VCaP (cell line): ENCODE measurements at regions not wholly inside any gene's neighbourhood (a gene's known extent, or its start where the extent isn't known, plus 50 kb on each side); places are given as distances from the start of the nearest gene placed in this dataset.

ENCODE experiments used
- H3K27ac ChIP-seq: fragments of 450-650 bp; 2 replicates; pipeline ENCODE4 v1.5.1; 2017
- CTCF ChIP-seq: fragments of 450-650 bp; conservative IDR thresholded peaks from 2 replicates; pipeline ENCODE4 v1.5.1; 2017; ENCODE audit warnings: mild to moderate bottlenecking, moderate library complexity

DNA sequence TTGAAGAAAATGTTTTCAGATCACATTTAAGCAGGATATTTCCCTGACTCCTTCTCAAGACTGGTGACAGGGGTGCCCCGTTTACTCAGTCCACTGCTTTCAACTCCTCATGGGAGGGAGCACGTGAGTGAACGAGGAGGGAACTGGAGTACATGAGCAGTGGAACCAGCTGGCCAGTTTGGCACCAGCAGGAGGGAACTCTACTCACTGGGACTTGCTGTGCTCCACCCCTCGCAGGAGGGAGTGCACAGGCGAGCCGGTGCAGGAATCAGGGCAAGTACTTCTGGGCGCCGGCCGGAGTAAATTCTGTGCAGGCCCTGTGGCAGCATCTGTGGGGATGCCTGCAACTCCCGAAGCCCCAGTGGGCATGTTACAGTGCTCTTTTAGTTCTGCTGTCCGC is 1941.1 kb upstream of the C9orf72 start:
- no peak for TF ChIP-seq CTCF
- H3K27ac ChIP-seq: no peak overlapping the region

DNA sequence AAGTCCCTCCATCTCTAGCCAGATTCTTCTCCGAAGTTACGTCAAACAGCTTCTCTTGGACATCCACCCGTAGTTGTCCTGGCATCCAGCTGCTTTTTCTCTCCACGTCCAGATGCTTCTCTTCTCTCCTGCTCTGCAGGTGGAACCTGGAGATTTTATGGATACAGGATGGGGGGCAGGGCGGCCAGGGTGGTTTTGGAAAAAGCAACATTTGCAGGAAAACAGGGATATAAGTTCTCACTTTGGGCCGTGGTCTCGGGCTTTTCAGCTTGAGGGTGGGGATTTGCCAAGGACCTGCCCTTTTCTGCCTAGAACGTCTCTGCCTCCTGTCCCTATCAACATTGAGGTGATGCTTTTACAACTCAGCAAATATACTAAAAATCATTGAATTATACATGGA is 1941.6 kb upstream of the C9orf72 start:
- H3K27ac ChIP-seq: no peak overlapping the region
- no peak for TF ChIP-seq CTCF

- no peak for TF ChIP-seq CTCF
- H3K27ac ChIP-seq: no peak overlapping the region
Measured at GRCh38 chr9:29548436-29548835, 1975.2 kb upstream of the C9orf72 start.

- H3K27ac ChIP-seq: no peak overlapping the region
- TF ChIP-seq CTCF: no peak
Measured at GRCh38 chr9:29555502-29555901, 1982.2 kb upstream of the C9orf72 start.

DNA sequence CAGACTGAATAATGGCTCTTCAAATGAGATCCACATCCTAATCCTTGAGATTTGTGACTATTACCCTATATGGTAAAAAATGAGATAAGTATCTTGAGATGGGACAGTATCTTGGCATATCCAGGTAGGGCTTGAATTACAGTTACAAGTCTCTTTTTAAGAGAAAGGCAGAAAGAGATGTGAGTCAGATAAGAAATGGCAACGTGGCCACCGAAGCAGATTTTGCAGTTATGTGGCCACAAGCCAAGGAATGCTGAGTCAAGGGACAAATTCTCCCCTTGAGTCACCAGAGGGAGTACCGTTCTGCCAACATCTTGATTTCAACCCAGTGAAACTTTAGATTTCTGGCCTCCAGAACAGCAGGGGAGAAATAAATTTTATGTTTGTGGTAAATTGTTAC is 1983.0 kb upstream of the C9orf72 start:
- H3K27ac ChIP-seq: no peak overlapping the region
- TF ChIP-seq CTCF: no peak

DNA sequence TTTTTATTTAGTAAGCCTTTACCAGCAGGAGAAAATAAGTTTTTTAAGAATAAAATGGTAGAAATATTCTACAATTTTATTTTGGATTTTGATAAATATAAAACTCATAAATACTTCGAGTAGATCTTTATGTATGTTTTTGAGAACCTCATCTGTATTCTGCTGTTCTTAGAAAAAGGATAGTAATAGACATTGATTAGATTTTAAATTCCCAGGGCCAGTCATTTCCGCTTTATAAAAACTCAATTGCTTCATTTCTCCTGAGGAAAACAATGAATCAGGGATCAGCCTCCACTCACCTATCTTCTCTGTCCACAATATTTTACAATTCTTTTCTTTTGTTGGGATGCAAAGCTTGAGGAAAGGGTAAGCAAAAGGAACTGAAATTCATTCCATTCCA is 1983.5 kb upstream of the C9orf72 start:
- TF ChIP-seq CTCF: no peak
- H3K27ac ChIP-seq: no peak overlapping the region

DNA sequence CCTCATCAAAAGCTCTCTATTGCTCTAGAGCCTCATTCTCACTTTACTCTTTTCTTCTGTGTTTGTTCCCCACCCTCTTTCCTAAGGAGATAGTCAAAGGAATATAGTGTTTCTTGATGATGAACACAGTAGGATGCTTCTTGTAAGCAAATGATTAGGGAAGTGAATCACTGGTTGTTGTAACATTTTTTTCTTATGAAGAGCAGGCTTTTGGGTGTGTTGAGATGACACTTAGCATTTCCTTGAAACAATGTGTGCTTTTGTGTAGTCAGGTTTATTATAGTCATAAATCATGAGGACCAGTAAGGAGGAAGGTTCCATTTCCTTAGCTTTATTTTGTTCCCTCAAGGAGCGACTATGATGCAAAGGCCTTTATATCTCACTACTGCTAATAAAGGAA is 1991.3 kb upstream of the C9orf72 start:
- no peak overlapping the region for H3K27ac ChIP-seq

More for the DNA sequence above, 1991.3 kb upstream of the C9orf72 start:
- no peak for TF ChIP-seq CTCF
